Calu3 (cell line): ENCODE measurements at regions not wholly inside any gene's neighbourhood (a gene's known extent, or its start where the extent isn't known, plus 50 kb on each side); places are given as distances from the start of the nearest gene placed in this dataset.

Experiments used
- BruUV-seq: library from RNA; stranded (reverse); fragments of 400-500 nt; replicated peaks from 2 replicates; lab custom pipeline; 2021; lab: Mats Ljungman, UMichigan
- CTCF ChIA-PET: fragments of 300-600 bp; sonication (Branson Sonifier 250); formaldehyde crosslinking; loops from one replicate; lab custom pipeline; 2022; ENCODE audit warnings: antibody characterized with exemption; lab: Charles Lee
- DNase-seq: peaks from one replicate; pipeline ENCODE4 v3.0.0; 2022
- H3K27ac Mint-ChIP-seq: one replicate; pipeline ENCODE4 v1.8.0; 2022; ENCODE audit warnings: mixed read lengths; ENCODE audit not compliant: unreplicated experiment
- H3K27me3 Mint-ChIP-seq: one replicate; pipeline ENCODE4 v1.8.0; 2022; ENCODE audit warnings: mixed read lengths; ENCODE audit not compliant: unreplicated experiment
- H3K36me3 Mint-ChIP-seq: one replicate; pipeline ENCODE4 v1.8.0; 2022; ENCODE audit warnings: mild to moderate bottlenecking, moderate library complexity, mixed read lengths; ENCODE audit not compliant: insufficient read depth, unreplicated experiment
- H3K4me1 Mint-ChIP-seq: one replicate; pipeline ENCODE4 v1.8.0; 2022; ENCODE audit warnings: mild to moderate bottlenecking, low read depth, mixed read lengths; ENCODE audit not compliant: unreplicated experiment
- H3K4me3 Mint-ChIP-seq: one replicate; pipeline ENCODE4 v1.8.0; 2022; ENCODE audit warnings: mild to moderate bottlenecking, low read depth, moderate library complexity, mixed read lengths; ENCODE audit not compliant: unreplicated experiment
- H3K9me3 Mint-ChIP-seq: one replicate; pipeline ENCODE4 v1.8.0; 2022; ENCODE audit warnings: low read depth, mixed read lengths; ENCODE audit not compliant: unreplicated experiment
- intact Hi-C: fragments of 100-400 bp; cut with micrococcal nuclease; formaldehyde crosslinking; loops from one replicate; pipeline ENCODE4 v1.10.0; 2022; ENCODE audit not compliant: unreplicated experiment
- TF ChIP-seq, protein P1 (sequence below): fragments of 200-600 bp; IDR thresholded peaks from one replicate; pipeline ENCODE4 v1.8.0; 2022; ENCODE audit warnings: antibody characterized with exemption; ENCODE audit not compliant: unreplicated experiment

- H3K27me3 Mint-ChIP-seq: no peaks in the 10 kb centered on the region
- no TSS peak for BruUV-seq
- CTCF ChIA-PET: no interaction called here
- no peak overlapping the region for H3K27ac Mint-ChIP-seq
- TF ChIP-seq, protein P1, sequence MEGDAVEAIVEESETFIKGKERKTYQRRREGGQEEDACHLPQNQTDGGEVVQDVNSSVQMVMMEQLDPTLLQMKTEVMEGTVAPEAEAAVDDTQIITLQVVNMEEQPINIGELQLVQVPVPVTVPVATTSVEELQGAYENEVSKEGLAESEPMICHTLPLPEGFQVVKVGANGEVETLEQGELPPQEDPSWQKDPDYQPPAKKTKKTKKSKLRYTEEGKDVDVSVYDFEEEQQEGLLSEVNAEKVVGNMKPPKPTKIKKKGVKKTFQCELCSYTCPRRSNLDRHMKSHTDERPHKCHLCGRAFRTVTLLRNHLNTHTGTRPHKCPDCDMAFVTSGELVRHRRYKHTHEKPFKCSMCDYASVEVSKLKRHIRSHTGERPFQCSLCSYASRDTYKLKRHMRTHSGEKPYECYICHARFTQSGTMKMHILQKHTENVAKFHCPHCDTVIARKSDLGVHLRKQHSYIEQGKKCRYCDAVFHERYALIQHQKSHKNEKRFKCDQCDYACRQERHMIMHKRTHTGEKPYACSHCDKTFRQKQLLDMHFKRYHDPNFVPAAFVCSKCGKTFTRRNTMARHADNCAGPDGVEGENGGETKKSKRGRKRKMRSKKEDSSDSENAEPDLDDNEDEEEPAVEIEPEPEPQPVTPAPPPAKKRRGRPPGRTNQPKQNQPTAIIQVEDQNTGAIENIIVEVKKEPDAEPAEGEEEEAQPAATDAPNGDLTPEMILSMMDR: no peak
- intact Hi-C loops: no loop called here
- no peak for DNase-seq
- no peaks in the 10 kb centered on the region for H3K36me3 Mint-ChIP-seq
- no peak overlapping the region for H3K4me3 Mint-ChIP-seq
- H3K9me3 Mint-ChIP-seq: no peaks in the 10 kb centered on the region
- no peaks in the 10 kb centered on the region for H3K4me1 Mint-ChIP-seq
Observed at GRCh38 chr5:89573345-89573744, 690.4 kb upstream of the MEF2C start.

GRCh38 chr5:89572696-89573095 is 689.7 kb upstream of the MEF2C start:
- BruUV-seq: no TSS peak
- Mint-ChIP-seq H3K4me3 (no peak overlapping the region), H3K27ac (no peak overlapping the region), H3K4me1 (no peaks in the 10 kb centered on the region), H3K36me3 (no peaks in the 10 kb centered on the region), H3K9me3 (no peaks in the 10 kb centered on the region), H3K27me3 (no peaks in the 10 kb centered on the region)
- CTCF ChIA-PET: no interaction called here
- TF ChIP-seq, protein P1: no peak
- DNase-seq: no peak
- intact Hi-C loops: no loop called here

GRCh38 chr5:89570557-89570956 is 687.6 kb upstream of the MEF2C start:
- no peaks in the 10 kb centered on the region for H3K36me3 Mint-ChIP-seq
- intact Hi-C loops: no loop called here
- no peak overlapping the region for H3K4me3 Mint-ChIP-seq
- no peaks in the 10 kb centered on the region for H3K27me3 Mint-ChIP-seq
- DNase-seq: no peak
- H3K4me1 Mint-ChIP-seq: no peaks in the 10 kb centered on the region
- TF ChIP-seq, protein P1: no peak
- CTCF ChIA-PET: interaction anchor here (0.6 kb wide), 1 partner anchor 513 kb away, joined by 3 read pairs; no protein-coding TSS in a partner anchor
- no TSS peak for BruUV-seq
- H3K9me3 Mint-ChIP-seq: no peaks in the 10 kb centered on the region
- H3K27ac Mint-ChIP-seq: no peak overlapping the region

DNA sequence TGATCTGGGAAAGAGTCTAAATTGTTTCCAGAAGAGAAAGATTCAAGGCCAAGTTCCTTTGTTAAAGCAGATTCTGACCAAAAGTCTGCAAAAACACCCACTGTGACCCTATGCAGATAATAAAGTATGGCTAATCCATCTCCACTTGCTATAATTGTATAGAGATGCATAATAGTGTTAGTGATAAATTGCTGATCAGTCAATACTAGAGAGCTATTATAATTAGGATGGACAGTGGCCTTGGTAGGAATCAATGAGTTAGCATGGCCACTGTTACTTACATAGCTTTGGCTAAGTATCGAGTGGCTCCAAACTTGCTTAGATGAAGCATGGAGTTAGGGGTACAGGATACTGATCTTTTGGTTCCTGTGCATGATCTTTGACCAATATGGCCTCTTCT is 683.4 kb upstream of the MEF2C start:
- Mint-ChIP-seq H3K4me1 (no peaks in the 10 kb centered on the region), H3K27me3 (no peaks in the 10 kb centered on the region), H3K27ac (no peak overlapping the region), H3K36me3 (no peaks in the 10 kb centered on the region), H3K9me3 (no peaks in the 10 kb centered on the region), H3K4me3 (no peak overlapping the region)
- no peak for DNase-seq
- intact Hi-C loops: no loop called here
- no TSS peak for BruUV-seq
- CTCF ChIA-PET: no interaction called here
- TF ChIP-seq, protein P1: no peak

GRCh38 chr5:89560696-89561095 is 677.7 kb upstream of the MEF2C start:
- Mint-ChIP-seq H3K4me3 (no peak overlapping the region), H3K27ac (no peak overlapping the region), H3K9me3 (no peaks in the 10 kb centered on the region), H3K36me3 (no peaks in the 10 kb centered on the region), H3K4me1 (peaks cover 8% of the 10 kb centered on the region), H3K27me3 (no peaks in the 10 kb centered on the region)
- CTCF ChIA-PET: no interaction called here
- DNase-seq: no peak
- intact Hi-C loops: no loop called here
- TF ChIP-seq, protein P1: no peak
- BruUV-seq: no TSS peak
